T-helper 1 cell treated with Interleukin-12 subunit alpha and Interleukin-12 subunit beta and Interleukin-4 antibody, amounts not matched to agents 30 ng/mL and 1 ng/mL, for 36 hours (primary cell): ENCODE measurements at regions not wholly inside any gene's neighbourhood (a gene's known extent, or its start where the extent isn't known, plus 50 kb on each side); places are given as distances from the start of the nearest gene placed in this dataset.

Source experiments
- intact Hi-C: fragments of 100-400 bp; cut with micrococcal nuclease; formaldehyde crosslinking; loops from one replicate; pipeline ENCODE4 v1.15.1; 2024

GRCh38 chr13:110965038-110965754 lies 50.3 kb upstream of the ANKRD10 start:
- intact Hi-C loops: loop anchor here (1.0 kb wide), 6 partner anchors 21 to 253 kb away; partner anchors contain the start of gene ANKRD10
